ENCODE measurements at regions not wholly inside any gene's neighbourhood (a gene's known extent, or its start where the extent isn't known, plus 50 kb on each side); places are given as distances from the start of the nearest gene placed in this dataset.
"Not testable (repeated sequence)": the region's sequence is repeated elsewhere in the genome, so short reads cannot be mapped to it uniquely, and the experiment has no call there.

DNA sequence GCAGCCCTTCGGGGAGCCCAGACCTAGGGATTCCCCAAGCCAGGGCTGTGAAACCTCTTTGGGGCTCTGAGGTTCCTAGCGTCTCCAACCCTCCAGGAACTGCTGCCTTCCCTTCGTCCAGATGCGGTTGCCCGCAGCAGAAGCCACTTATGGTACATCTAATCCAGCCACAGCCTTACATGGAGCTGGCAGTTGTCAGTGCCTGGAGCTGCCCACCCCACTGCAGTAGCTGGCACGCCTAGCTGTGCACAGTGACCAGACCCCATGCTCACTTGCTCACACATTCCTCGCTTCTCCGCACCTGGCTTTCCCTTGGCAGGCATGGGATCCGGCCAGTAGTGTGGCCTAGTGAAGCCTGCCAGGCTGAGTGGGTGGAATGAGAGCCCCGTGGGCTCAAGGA lies 547.6 kb downstream of the TBC1D32 start:
- no peak for DNase-seq

- no peak for DNase-seq
Measured at GRCh38 chr6:120786256-120786655, 548.0 kb downstream of the TBC1D32 start.

DNA sequence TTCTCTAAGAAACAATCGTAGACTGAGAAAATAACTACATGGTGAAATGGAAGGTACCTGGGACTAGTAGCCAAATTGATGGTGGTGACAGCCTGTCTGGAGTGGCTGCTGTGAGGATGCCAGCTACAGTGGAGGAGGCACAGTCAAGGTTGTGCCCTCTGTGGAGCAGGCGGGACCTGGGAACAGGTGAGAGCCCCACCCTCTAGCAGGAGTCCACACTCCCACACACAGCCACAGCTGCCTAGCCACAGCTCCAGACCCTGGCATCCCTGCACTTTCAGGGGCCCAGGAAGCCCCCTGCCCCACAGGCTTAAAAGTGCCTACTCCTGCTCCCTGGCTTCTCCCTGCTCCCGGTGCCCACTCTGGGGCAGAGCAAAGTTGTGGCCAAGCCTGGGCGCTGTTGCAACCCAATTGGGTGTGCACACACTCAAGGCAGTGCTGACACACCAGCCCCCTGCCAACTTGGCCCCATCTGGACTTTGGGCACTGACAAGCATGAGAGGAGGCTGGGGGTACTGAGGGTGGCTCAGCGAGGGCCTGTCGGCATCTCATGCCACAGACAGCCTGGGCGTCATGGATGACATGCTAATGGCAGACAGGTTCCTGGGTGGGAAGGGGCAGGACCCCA lies 548.7 kb downstream of the TBC1D32 start:
- no peak for DNase-seq

DNA sequence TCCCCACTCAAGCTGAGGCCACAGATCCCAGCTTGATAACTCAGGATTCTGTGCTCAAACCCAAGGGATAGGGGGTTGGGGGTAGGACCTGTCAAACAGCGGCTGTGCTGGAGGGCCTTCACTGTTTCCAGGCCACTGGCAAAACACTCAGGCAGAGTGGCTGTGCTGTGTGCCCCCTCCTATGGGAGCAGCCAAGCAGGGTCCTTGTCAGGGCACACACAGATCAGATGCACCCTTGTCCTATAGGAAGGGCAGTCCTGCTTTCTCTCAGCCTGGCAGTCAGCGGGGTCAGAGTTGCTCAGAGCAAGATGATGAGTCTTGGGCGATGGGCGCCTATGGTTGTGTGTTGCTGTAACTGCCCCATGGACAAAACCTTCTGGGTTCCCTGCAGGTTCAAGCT lies 554.8 kb downstream of the TBC1D32 start:
- DNase-seq = no peak

DNA sequence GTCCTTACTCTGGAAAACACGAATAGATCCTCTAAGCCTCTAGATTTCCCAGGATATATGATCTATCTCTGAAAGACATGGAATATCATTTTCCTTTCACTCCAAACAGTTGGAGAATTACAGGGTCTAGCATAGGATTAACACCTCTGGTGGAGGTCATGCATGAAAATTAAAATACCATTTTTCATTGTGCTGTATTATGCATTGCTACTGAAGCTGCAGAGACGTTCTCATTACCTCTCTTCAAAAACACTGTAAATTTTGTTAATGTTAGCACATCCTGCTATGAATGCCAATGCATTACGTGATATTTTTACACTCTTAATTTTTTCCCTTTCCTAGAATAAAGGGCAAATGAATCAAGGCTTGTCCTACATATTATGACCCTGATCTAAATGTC lies 558.6 kb downstream of the TBC1D32 start:
- DNase-seq = no peak

GRCh38 chr6:120774275-120774674 lies 560.0 kb downstream of the TBC1D32 start:
- DNase-seq = peak; percentile 49

DNA sequence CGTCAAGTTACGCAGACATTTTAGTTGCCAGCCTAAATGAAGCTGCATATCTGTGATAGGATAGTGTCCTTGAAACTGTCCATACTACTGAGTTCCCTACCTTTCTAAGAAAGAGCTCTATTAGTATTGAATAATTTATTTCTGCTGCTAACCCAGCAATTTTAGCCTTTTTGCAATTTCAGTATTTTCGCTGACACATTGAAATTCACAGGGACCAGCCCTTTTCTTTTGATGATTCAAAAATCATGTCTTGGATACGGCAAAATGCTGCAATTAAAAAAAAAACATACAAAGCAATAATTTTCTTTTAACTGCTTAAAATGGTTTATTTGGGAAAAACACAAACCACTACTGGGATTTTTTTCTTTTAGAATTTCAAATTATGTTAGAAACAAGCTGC lies 563.3 kb downstream of the TBC1D32 start:
- no peak for DNase-seq

- DNase-seq = no peak
Measured at GRCh38 chr6:120764312-120764711, 570.0 kb downstream of the TBC1D32 start.

GRCh38 chr6:120759570-120759969 lies 574.7 kb downstream of the TBC1D32 start:
- no peak for DNase-seq

DNA sequence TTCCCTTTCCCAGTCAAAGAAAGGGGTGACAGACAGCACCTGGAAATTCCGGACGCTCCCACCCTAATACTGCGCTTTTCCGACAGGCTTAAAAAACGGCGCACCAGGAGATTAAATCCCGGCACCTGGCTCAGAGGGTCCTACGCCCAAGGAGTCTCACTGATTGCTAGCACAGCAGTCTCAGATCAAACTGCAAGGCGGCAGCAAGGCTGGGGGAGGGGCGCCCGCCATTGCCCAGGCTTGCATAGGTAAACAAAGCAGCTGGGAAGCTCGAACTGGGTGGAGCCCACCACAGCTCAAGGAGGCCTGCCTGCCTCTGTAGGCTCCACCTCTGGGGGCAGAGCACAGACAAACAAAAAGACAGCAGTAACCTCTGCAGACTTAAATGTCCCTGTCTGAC lies 585.7 kb downstream of the TBC1D32 start:
- not testable (repeated sequence) for DNase-seq

GRCh38 chr6:120736740-120737139 lies 597.5 kb downstream of the TBC1D32 start:
- DNase-seq = no peak

DNA sequence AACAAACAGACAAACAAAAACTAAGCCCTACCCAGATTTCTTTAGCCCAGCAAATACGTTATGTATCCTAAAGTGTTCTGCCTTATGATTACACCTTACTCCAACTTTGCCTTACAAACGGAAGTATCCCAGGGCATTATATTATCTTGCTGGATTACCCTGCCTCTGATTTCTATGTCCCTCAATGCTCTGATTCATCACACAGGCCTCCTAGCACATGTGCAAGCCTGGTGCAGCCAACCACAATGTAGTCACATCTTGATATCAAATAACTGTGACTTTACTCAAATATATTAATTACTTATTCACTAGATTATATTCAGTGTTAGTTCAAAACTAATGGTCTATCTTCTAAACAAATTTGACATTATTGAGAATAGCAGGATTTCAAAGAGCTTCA lies 598.6 kb downstream of the TBC1D32 start:
- DNase-seq = peak; percentile 2

DNA sequence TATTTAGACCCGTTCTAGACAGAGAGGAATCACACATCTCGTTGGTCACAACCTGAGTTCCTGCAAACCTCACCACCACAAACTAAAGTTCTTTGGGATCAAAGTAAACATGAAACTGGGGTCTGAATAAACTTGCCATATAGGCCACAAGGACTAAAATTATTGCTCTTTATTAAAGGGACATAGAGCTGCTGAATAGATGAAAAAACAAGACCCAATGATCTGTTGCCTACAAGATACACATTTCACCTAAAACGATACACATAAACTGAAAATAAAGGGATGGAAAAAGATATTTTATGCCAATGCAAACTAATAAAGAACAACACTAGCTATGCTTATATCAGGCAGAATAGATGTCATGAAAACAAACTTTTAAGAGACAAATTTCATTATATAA lies 623.0 kb downstream of the TBC1D32 start:
- no peak for DNase-seq

GRCh38 chr6:120700001-120700400 lies 634.3 kb downstream of the TBC1D32 start:
- no peak for DNase-seq

DNA sequence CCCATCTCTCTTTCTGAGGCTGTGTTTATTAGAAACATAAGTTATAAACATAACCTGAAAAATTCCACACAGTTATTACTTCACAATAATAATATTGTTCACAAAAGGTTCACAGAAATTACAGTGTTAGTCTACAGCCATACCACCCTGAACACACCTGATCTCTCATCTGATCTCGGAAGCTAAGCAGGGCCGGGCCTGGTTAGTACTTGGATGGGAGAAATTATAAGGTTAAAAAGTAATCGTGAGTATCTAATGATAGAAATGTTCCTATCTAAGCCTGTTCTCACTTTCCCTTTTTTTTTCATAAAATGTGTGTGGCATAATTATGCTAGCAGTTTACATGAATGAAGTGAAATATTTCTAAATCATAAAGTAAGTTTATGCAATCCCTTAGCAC lies 647.8 kb downstream of the TBC1D32 start:
- DNase-seq = no peak

- DNase-seq = no peak
Measured at GRCh38 chr6:120682145-120682544, 652.1 kb downstream of the TBC1D32 start.

GRCh38 chr6:120681204-120681603 lies 653.1 kb downstream of the TBC1D32 start:
- DNase-seq = no peak

- peak; percentile 0 for DNase-seq
Measured at GRCh38 chr6:120675886-120676285, 658.4 kb downstream of the TBC1D32 start.

GRCh38 chr6:120671519-120671918 lies 662.8 kb downstream of the TBC1D32 start:
- no peak for DNase-seq

- no peak for DNase-seq
Measured at GRCh38 chr6:120652506-120652905, 681.8 kb downstream of the TBC1D32 start.

- DNase-seq = no peak
Measured at GRCh38 chr6:120648713-120649112, 685.6 kb downstream of the TBC1D32 start.

DNA sequence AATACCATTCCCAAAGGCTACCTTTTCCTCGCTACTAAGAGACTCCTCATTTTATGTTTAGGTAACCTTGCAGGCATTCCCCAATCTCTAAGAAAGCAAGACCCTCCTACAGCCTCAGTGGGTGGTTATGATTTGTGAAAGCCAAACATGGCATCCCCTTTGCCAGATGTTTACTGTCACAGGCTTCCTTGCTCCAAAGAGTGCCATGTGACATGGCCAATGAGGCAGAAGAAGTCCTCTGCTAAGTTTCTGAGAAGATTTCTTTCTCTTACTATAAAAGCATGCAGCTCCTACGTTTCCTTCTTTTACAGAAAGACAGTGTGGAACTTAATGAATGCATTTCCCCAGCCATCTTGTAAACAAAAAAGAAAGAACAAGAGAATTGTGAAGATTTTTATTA lies 688.2 kb downstream of the TBC1D32 start:
- no peak for DNase-seq

- no peak for DNase-seq
Measured at GRCh38 chr6:120632975-120633374, 701.3 kb downstream of the TBC1D32 start.

- no peak for DNase-seq
Measured at GRCh38 chr6:120627612-120628011, 706.7 kb downstream of the TBC1D32 start.

DNA sequence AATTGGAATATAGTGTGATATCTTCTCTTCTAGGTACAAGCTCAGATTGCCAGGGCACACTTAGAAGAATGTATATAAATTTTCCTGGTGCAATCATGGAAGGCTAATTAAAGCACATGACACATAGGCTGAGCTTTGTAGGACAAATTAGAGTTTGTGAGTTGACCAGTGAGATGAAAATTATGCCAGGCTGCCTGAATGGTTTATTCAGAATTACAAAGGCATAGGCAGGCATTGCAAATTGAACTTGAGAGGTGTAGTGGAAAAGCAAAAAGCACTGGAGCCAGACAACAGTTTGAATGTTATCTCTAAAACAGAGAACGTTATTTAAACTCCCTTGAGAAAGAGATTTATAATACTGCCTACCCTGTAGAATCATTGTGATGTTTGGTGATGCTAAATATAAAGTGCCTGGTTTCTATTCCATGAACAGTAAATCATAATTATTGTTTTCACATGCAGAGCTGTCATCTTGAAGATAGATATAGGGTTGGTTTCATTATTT lies 712.1 kb downstream of the TBC1D32 start:
- DNase-seq = no peak
